Liver (tissue), 8 donors: ENCODE measurements at regions not wholly inside any gene's neighbourhood (a gene's known extent, or its start where the extent isn't known, plus 50 kb on each side); places are given as distances from the start of the nearest gene placed in this dataset.

Source experiments
- DNase-seq: peaks from one replicate; pipeline ENCODE4 v3.0.0-alpha.2; 2017; ENCODE audit warnings: low spot score
- H3K27ac ChIP-seq, 2 donors: one replicate each; pipeline ENCODE4 v1.7.0; 2013; ENCODE audit warnings: inconsistent platforms in 2 of 2, low read length in 2 of 2, control low read depth in 1 of 2, low read depth in 1 of 2, mild to moderate bottlenecking in 1 of 2
- H3K27me3 ChIP-seq, 4 donors: one replicate each; pipeline versions ENCODE4 v1.6.1 to v1.7.0; 2013; ENCODE audit warnings: low read length in 3 of 4, inconsistent platforms in 1 of 4, mild to moderate bottlenecking in 1 of 4, moderate library complexity in 1 of 4; ENCODE audit not compliant: control insufficient read depth in 4 of 4, insufficient read depth in 4 of 4
- H3K36me3 ChIP-seq, 4 donors: one replicate each; pipeline versions ENCODE4 v1.6.1 to v1.7.0; 2013; ENCODE audit warnings: low read length in 3 of 4, mild to moderate bottlenecking in 3 of 4, low read depth in 1 of 4, moderate library complexity in 1 of 4; ENCODE audit not compliant: control insufficient read depth in 4 of 4, insufficient read depth in 3 of 4
- H3K4me1 ChIP-seq, 4 donors: one replicate each; pipeline versions ENCODE4 v1.6.1 to v1.7.0; 2013; ENCODE audit warnings: low read length in 3 of 4, mild to moderate bottlenecking in 3 of 4, moderate library complexity in 1 of 4; ENCODE audit not compliant: control insufficient read depth in 4 of 4, insufficient read depth in 4 of 4
- H3K4me3 ChIP-seq, 3 donors: one replicate each; pipeline versions ENCODE4 v1.6.1 to v1.7.0; 2013; ENCODE audit warnings: low read length in 3 of 3, control low read depth in 1 of 3, low read depth in 1 of 3, mild to moderate bottlenecking in 1 of 3
- H3K9ac ChIP-seq, 2 donors: one replicate each; pipeline ENCODE4 v1.7.0; 2013; ENCODE audit warnings: low read length in 2 of 2, mild to moderate bottlenecking in 2 of 2, moderate library complexity in 2 of 2, control low read depth in 1 of 2, low read depth in 1 of 2
- H3K9me3 ChIP-seq, 4 donors: one replicate each; pipeline versions ENCODE4 v1.6.1 to v1.7.0; 2013; ENCODE audit warnings: low read length in 3 of 4; ENCODE audit not compliant: control insufficient read depth in 4 of 4
- ATF3 ChIP-seq: IDR thresholded peaks from 2 replicates; pipeline ENCODE4 v1.6.1; 2016; ENCODE audit warnings: antibody characterized with exemption
- CTCF ChIP-seq: fragments of 150-350 bp; IDR thresholded peaks from 2 replicates; pipeline ENCODE4 v1.5.1; 2017; ENCODE audit warnings: improper control_type of control experiment, low read depth, low read length; ENCODE audit not compliant: missing input control
- EGR1 ChIP-seq, 2 donors: IDR thresholded peaks; 2 replicates each; pipeline ENCODE4 v1.6.1; 2016 to 2018; ENCODE audit warnings: antibody characterized with exemption in 2 of 2, low read depth in 2 of 2
- FOXA1 ChIP-seq: IDR thresholded peaks from 2 replicates; pipeline ENCODE4 v1.6.1; 2016; ENCODE audit warnings: antibody characterized with exemption
- FOXA2 ChIP-seq: IDR thresholded peaks from 2 replicates; pipeline ENCODE4 v1.6.1; 2016; ENCODE audit warnings: antibody characterized with exemption
- GABPA ChIP-seq, 2 donors: IDR thresholded peaks in 1 of 2; conservative IDR thresholded peaks in 1 of 2; 2 replicates each; pipeline ENCODE4 v1.6.1; 2016; ENCODE audit warnings: antibody characterized with exemption in 2 of 2, mild to moderate bottlenecking in 1 of 2, moderate library complexity in 1 of 2
- HNF4A ChIP-seq, 2 donors: conservative IDR thresholded peaks; 2 replicates each; pipeline ENCODE4 v1.6.1; 2016; ENCODE audit warnings: antibody characterized with exemption in 2 of 2, mild to moderate bottlenecking in 2 of 2
- HNF4G ChIP-seq: IDR thresholded peaks from 2 replicates; pipeline ENCODE4 v1.6.1; 2016; ENCODE audit warnings: antibody characterized with exemption
- JUND ChIP-seq, 2 donors: IDR thresholded peaks; 2 replicates each; pipeline ENCODE4 v1.6.1; 2016; ENCODE audit warnings: antibody characterized with exemption in 2 of 2
- MAX ChIP-seq: IDR thresholded peaks from 2 replicates; pipeline ENCODE4 v1.6.1; 2016; ENCODE audit warnings: antibody characterized with exemption
- NR2F2 ChIP-seq: IDR thresholded peaks from 2 replicates; pipeline ENCODE4 v1.6.1; 2016; ENCODE audit warnings: antibody characterized with exemption
- RAD21 ChIP-seq, 2 donors: IDR thresholded peaks; 2 replicates each; pipeline ENCODE4 v1.6.1; 2016; ENCODE audit warnings: antibody characterized with exemption in 2 of 2, mild to moderate bottlenecking in 2 of 2
- REST ChIP-seq: IDR thresholded peaks from 2 replicates; pipeline ENCODE4 v1.6.1; 2016; ENCODE audit warnings: antibody characterized with exemption, mild to moderate bottlenecking
- RXRA ChIP-seq, 2 donors: IDR thresholded peaks; 2 replicates each; pipeline ENCODE4 v1.6.1; 2017 to 2018; ENCODE audit warnings: antibody characterized with exemption in 2 of 2, mild to moderate bottlenecking in 1 of 2
- SP1 ChIP-seq: IDR thresholded peaks from 2 replicates; pipeline ENCODE4 v1.6.1; 2018; ENCODE audit warnings: antibody characterized with exemption, mild to moderate bottlenecking
- TAF1 ChIP-seq: conservative IDR thresholded peaks from 2 replicates; pipeline ENCODE4 v1.6.1; 2016; ENCODE audit warnings: antibody characterized with exemption, mild to moderate bottlenecking
- YY1 ChIP-seq: IDR thresholded peaks from 2 replicates; pipeline ENCODE4 v1.6.1; 2016; ENCODE audit warnings: antibody characterized with exemption, mild to moderate bottlenecking
- ZBTB33 ChIP-seq: IDR thresholded peaks from 2 replicates; pipeline ENCODE4 v1.6.1; 2016; ENCODE audit warnings: antibody characterized with exemption
- WGBS: extraction: QIAGEN DNeasy Blood & Tissue Kit; methylation state at CpG from one replicate; pipeline ENCODE4 v1.1.7; 2013; 5-methylcytosine and 5-hydroxymethylcytosine counted together
- donor health status: healthy.
- donor health status: healthy.
- donor health status: healthy.
- donor health status: healthy.
- donor health status: healthy.

- no peak overlapping the region for H3K4me3 ChIP-seq
- H3K9ac ChIP-seq, result no peak overlapping the region
- 88% methylated on average over 3 of the region's 3 CpGs for WGBS
- H3K9me3 ChIP-seq, result no peaks in the 10 kb centered on the region
- H3K27me3 ChIP-seq, result no peaks in the 10 kb centered on the region
- no peak overlapping the region for H3K27ac ChIP-seq
- DNase-seq, result no peak
- H3K4me1 ChIP-seq, result no peaks in the 10 kb centered on the region
- TF ChIP-seq RXRA (IDR thresholded peaks at IDR 0.05), result no peak
- TF ChIP-seq HNF4G, result no peak
- no peak for TF ChIP-seq SP1
- TF ChIP-seq REST, result no peak
- TF ChIP-seq MAX, result no peak
- no peak for TF ChIP-seq JUND (IDR thresholded peaks at IDR 0.05)
- TF ChIP-seq NR2F2, result no peak
- TF ChIP-seq HNF4A (conservative IDR thresholded peaks at IDR 0.05), result no peak
- TF ChIP-seq FOXA1, result no peak
- no peak for TF ChIP-seq ZBTB33
- no peak for TF ChIP-seq EGR1 (IDR thresholded peaks at IDR 0.05; ENCODE audit: low read depth in 2 of 2)
- no peak for TF ChIP-seq GABPA (IDR thresholded peaks at IDR 0.05 in 1 of 2, conservative IDR thresholded peaks at IDR 0.05 in 1 of 2)
- no peak for TF ChIP-seq YY1
- no peak for TF ChIP-seq RAD21 (IDR thresholded peaks at IDR 0.05)
- TF ChIP-seq CTCF, result no peak
- no peak for TF ChIP-seq TAF1
- TF ChIP-seq ATF3, result no peak
- TF ChIP-seq FOXA2, result no peak
- H3K36me3 ChIP-seq, result no peaks in the 10 kb centered on the region
Measured at GRCh38 chr2:196487417-196487816, 152.1 kb upstream of the CCDC150 start.

- no peak overlapping the region for H3K4me3 ChIP-seq
- no peak for DNase-seq
- no peak overlapping the region for H3K27ac ChIP-seq
- H3K9me3 ChIP-seq, result no peaks in the 10 kb centered on the region
- WGBS, result 91% methylated on average over 1 of the region's 1 CpG
- H3K27me3 ChIP-seq, result no peaks in the 10 kb centered on the region
- no peaks in the 10 kb centered on the region for H3K4me1 ChIP-seq
- H3K36me3 ChIP-seq, result no peaks in the 10 kb centered on the region
- H3K9ac ChIP-seq, result no peak overlapping the region
- no peak for TF ChIP-seq TAF1
- no peak for TF ChIP-seq JUND (IDR thresholded peaks at IDR 0.05)
- TF ChIP-seq RAD21 (IDR thresholded peaks at IDR 0.05), result no peak
- no peak for TF ChIP-seq MAX
- TF ChIP-seq CTCF, result no peak
- TF ChIP-seq ZBTB33, result no peak
- TF ChIP-seq GABPA (IDR thresholded peaks at IDR 0.05 in 1 of 2, conservative IDR thresholded peaks at IDR 0.05 in 1 of 2), result no peak
Measured at GRCh38 chr2:196489371-196489770, 150.1 kb upstream of the CCDC150 start.
